GM20000 (cell line): ENCODE measurements at regions not wholly inside any gene's neighbourhood (a gene's known extent, or its start where the extent isn't known, plus 50 kb on each side); places are given as distances from the start of the nearest gene placed in this dataset.

Source experiments
- DNase-seq: peaks from one replicate; pipeline ENCODE4 v3.0.0; 2012; ENCODE audit warnings: low spot score
- CTCF ChIP-seq: IDR thresholded peaks from 2 replicates; pipeline ENCODE4 v1.5.1; 2012; ENCODE audit warnings: mild to moderate bottlenecking, control low read depth; ENCODE audit errors: extremely low read depth, missing control alignments

GRCh38 chr13:82330499-82330898, 1551.8 kb downstream of the SLITRK1 start:
- DNase-seq: peak; percentile 6

GRCh38 chr13:82323101-82323500, 1559.2 kb downstream of the SLITRK1 start:
- TF ChIP-seq CTCF: no peak
- no peak for DNase-seq

More at GRCh38 chr13:82330499-82330898, 1551.8 kb downstream of the SLITRK1 start:
- peak; percentile 30 for TF ChIP-seq CTCF

GRCh38 chr13:82305588-82305987, 1576.7 kb downstream of the SLITRK1 start:
- no peak for DNase-seq

GRCh38 chr13:82298106-82298505, 1584.2 kb downstream of the SLITRK1 start:
- DNase-seq: no peak
- TF ChIP-seq CTCF: no peak

More at GRCh38 chr13:82305588-82305987, 1576.7 kb downstream of the SLITRK1 start:
- no peak for TF ChIP-seq CTCF

GRCh38 chr13:82294226-82294625, 1588.0 kb downstream of the SLITRK1 start:
- TF ChIP-seq CTCF: no peak

GRCh38 chr13:82292334-82292733, 1589.9 kb downstream of the SLITRK1 start:
- TF ChIP-seq CTCF: no peak
- no peak for DNase-seq

More at GRCh38 chr13:82294226-82294625, 1588.0 kb downstream of the SLITRK1 start:
- no peak for DNase-seq

GRCh38 chr13:82291852-82292251, 1590.4 kb downstream of the SLITRK1 start:
- no peak for TF ChIP-seq CTCF
- no peak for DNase-seq

- no peak for DNase-seq
- no peak for TF ChIP-seq CTCF
These were observed 1606.6 kb downstream of the SLITRK1 start for GRCh38 chr13:82275644-82276043.
